PC-3 (cell line): ENCODE measurements at regions not wholly inside any gene's neighbourhood (a gene's known extent, or its start where the extent isn't known, plus 50 kb on each side); places are given as distances from the start of the nearest gene placed in this dataset.

Source experiments
- ATAC-seq: fragments of 200-7000 bp; cut with Tn5 transposase; 2 replicates; pipeline ENCODE4 v1.9.1; 2020; ENCODE audit warnings: mild to moderate bottlenecking, moderate library complexity
- BruUV-seq: library from RNA; stranded (reverse); fragments of 400-500 nt; replicated peaks from 2 replicates; lab custom pipeline; 2021; lab: Mats Ljungman, UMichigan
- CTCF ChIA-PET: fragments of 300-600 bp; sonication (Branson Sonifier 250); formaldehyde crosslinking; loops from one replicate; lab custom pipeline; 2022; ENCODE audit warnings: antibody characterized with exemption; lab: Charles Lee
- POLR2A ChIA-PET: fragments of 300-600 bp; sonication (Branson Sonifier 250); formaldehyde crosslinking; loops from one replicate; lab custom pipeline; 2022; ENCODE audit warnings: antibody characterized with exemption; ENCODE audit not compliant: unreplicated experiment; lab: Charles Lee
- DNase-seq: peaks from one replicate; pipeline ENCODE4 v3.0.0-alpha.2; 2015
- H2AFZ ChIP-seq: fragments of 300-600 bp; sonication (generic); 2 replicates; pipeline ENCODE4 v1.6.0; 2016; ENCODE audit warnings: antibody characterized with exemption, low read length
- H3F3A ChIP-seq: fragments of 300-600 bp; sonication (generic); one replicate; pipeline ENCODE4 v1.6.0; 2017; ENCODE audit warnings: antibody characterized with exemption, low read length, control low read depth, mild to moderate bottlenecking; ENCODE audit not compliant: unreplicated experiment
- H3K27ac ChIP-seq: fragments of 300-600 bp; sonication (generic); 2 replicates; pipeline ENCODE4 v1.5.1; 2016; ENCODE audit warnings: mild to moderate bottlenecking, low read length
- H3K27me3 ChIP-seq: fragments of 300-600 bp; sonication (generic); 2 replicates; pipeline ENCODE4 v1.6.1; 2016; ENCODE audit warnings: low read length, mixed read lengths
- H3K36me3 ChIP-seq: fragments of 300-600 bp; sonication (generic); 2 replicates; pipeline ENCODE4 v1.6.1; 2016; ENCODE audit warnings: low read depth, mixed run types, low read length, mixed read lengths
- H3K4me1 ChIP-seq: fragments of 300-600 bp; sonication (generic); 2 replicates; pipeline ENCODE4 v1.5.1; 2016; ENCODE audit warnings: low read length; ENCODE audit not compliant: insufficient read depth
- H3K4me2 ChIP-seq: fragments of 300-600 bp; sonication (generic); 2 replicates; pipeline ENCODE4 v1.6.0; 2016; ENCODE audit warnings: low read length
- H3K4me3 ChIP-seq: fragments of 300-600 bp; sonication (generic); 2 replicates; pipeline ENCODE4 v1.5.1; 2016; ENCODE audit warnings: mild to moderate bottlenecking, low read length, mixed read lengths
- H3K79me2 ChIP-seq: fragments of 300-600 bp; sonication (generic); 2 replicates; pipeline ENCODE4 v1.6.1; 2017; ENCODE audit warnings: low read length, mixed read lengths
- H3K9ac ChIP-seq: fragments of 300-600 bp; sonication (generic); 2 replicates; pipeline ENCODE4 v1.6.0; 2016; ENCODE audit warnings: mild to moderate bottlenecking, low read length
- H3K9me2 ChIP-seq: fragments of 300-600 bp; sonication (generic); replicated peaks from 2 replicates; pipeline ENCODE4 v1.6.1; 2016; ENCODE audit warnings: mixed run types, low read length, mixed read lengths
- H3K9me3 ChIP-seq: fragments of 300-600 bp; sonication (generic); 2 replicates; pipeline ENCODE4 v1.6.1; 2016; ENCODE audit warnings: low read length, mixed read lengths
- H4K20me1 ChIP-seq: fragments of 300-600 bp; sonication (generic); 2 replicates; pipeline ENCODE4 v1.6.1; 2016; ENCODE audit warnings: low read length, mixed read lengths
- CTCF ChIP-seq: fragments of 300-600 bp; sonication (generic); conservative IDR thresholded peaks from 2 replicates; pipeline ENCODE4 v1.5.1; 2017; ENCODE audit warnings: antibody characterized with exemption, low read depth, mild to moderate bottlenecking, low read length
- EZH2 ChIP-seq: fragments of 300-600 bp; sonication (generic); IDR thresholded peaks from one replicate; pipeline ENCODE4 v1.6.1; 2017; ENCODE audit warnings: antibody characterized with exemption, mild to moderate bottlenecking, low read length; ENCODE audit not compliant: unreplicated experiment
- EZH2phosphoT487 ChIP-seq: fragments of 300-600 bp; sonication (generic); IDR thresholded peaks from 2 replicates; pipeline ENCODE4 v1.6.1; 2018; ENCODE audit warnings: mild to moderate bottlenecking, antibody characterized with exemption, low read length, borderline replicate concordance
- intact Hi-C: fragments of 100-400 bp; cut with micrococcal nuclease; formaldehyde crosslinking; loops from 2 replicates; pipeline ENCODE4 v1.9.0; 2023

GRCh38 chr11:134519788-134520187, 107.7 kb upstream of the B3GAT1 start:
- no peak overlapping the region for H3K4me3 ChIP-seq
- POLR2A ChIA-PET: no interaction called here
- H4K20me1 ChIP-seq: no peaks in the 10 kb centered on the region
- intact Hi-C loops: no loop called here
- H2AFZ ChIP-seq: no peak overlapping the region
- no peaks in the 10 kb centered on the region for H3K4me1 ChIP-seq
- peaks cover 63% of the 10 kb centered on the region for H3K27me3 ChIP-seq
- H3F3A ChIP-seq: no peaks in the 10 kb centered on the region
- H3K9me2 ChIP-seq: no peaks in the 10 kb centered on the region
- TF ChIP-seq CTCF (no peak), EZH2 (no peak), EZH2phosphoT487 (no peak)
- H3K9me3 ChIP-seq: no peaks in the 10 kb centered on the region
- no peak overlapping the region for H3K4me2 ChIP-seq
- no peaks in the 10 kb centered on the region for H3K79me2 ChIP-seq
- H3K27ac ChIP-seq: no peak overlapping the region
- no peaks in the 10 kb centered on the region for H3K36me3 ChIP-seq
- no peak for DNase-seq
- H3K9ac ChIP-seq: no peak overlapping the region
- no peak for ATAC-seq
- BruUV-seq: no TSS peak
- CTCF ChIA-PET: no interaction called here

GRCh38 chr11:134519390-134519750, 107.3 kb upstream of the B3GAT1 start:
- H3K36me3 ChIP-seq: no peaks in the 10 kb centered on the region
- peaks cover 66% of the 10 kb centered on the region for H3K27me3 ChIP-seq
- no TSS peak for BruUV-seq
- H3K9me3 ChIP-seq: no peaks in the 10 kb centered on the region
- H3K4me1 ChIP-seq: no peaks in the 10 kb centered on the region
- CTCF ChIA-PET: no interaction called here
- H3K79me2 ChIP-seq: no peaks in the 10 kb centered on the region
- ATAC-seq (no peak), DNase-seq (no peak)
- intact Hi-C loops: no loop called here
- no peaks in the 10 kb centered on the region for H3F3A ChIP-seq
- no peak for TF ChIP-seq EZH2phosphoT487
- TF ChIP-seq CTCF: no peak
- no peak for TF ChIP-seq EZH2
- H4K20me1 ChIP-seq: no peaks in the 10 kb centered on the region
- no peak overlapping the region for H3K27ac ChIP-seq
- H3K9ac ChIP-seq: no peak overlapping the region
- POLR2A ChIA-PET: no interaction called here
- H3K4me2 ChIP-seq: no peak overlapping the region
- no peak overlapping the region for H3K4me3 ChIP-seq
- no peak overlapping the region for H2AFZ ChIP-seq
- H3K9me2 ChIP-seq: no peaks in the 10 kb centered on the region

GRCh38 chr11:134518616-134519389, 106.8 kb upstream of the B3GAT1 start:
- intact Hi-C loops: no loop called here
- no peaks in the 10 kb centered on the region for H3K9me2 ChIP-seq
- H3K36me3 ChIP-seq: no peaks in the 10 kb centered on the region
- DNase-seq (no peak), ATAC-seq (no peak)
- H2AFZ ChIP-seq: no peak overlapping the region
- H3K4me3 ChIP-seq: no peak overlapping the region
- TF ChIP-seq CTCF (no peak), EZH2phosphoT487 (no peak), EZH2 (no peak)
- no TSS peak for BruUV-seq
- H3F3A ChIP-seq: no peaks in the 10 kb centered on the region
- CTCF ChIA-PET: no interaction called here
- H3K9ac ChIP-seq: no peak overlapping the region
- H4K20me1 ChIP-seq: no peaks in the 10 kb centered on the region
- H3K79me2 ChIP-seq: no peaks in the 10 kb centered on the region
- H3K4me2 ChIP-seq: no peak overlapping the region
- no peaks in the 10 kb centered on the region for H3K4me1 ChIP-seq
- POLR2A ChIA-PET: no interaction called here
- H3K27ac ChIP-seq: no peak overlapping the region
- peaks cover 72% of the 10 kb centered on the region for H3K27me3 ChIP-seq
- no peaks in the 10 kb centered on the region for H3K9me3 ChIP-seq
